HEK293T (cell line): ENCODE measurements at regions not wholly inside any gene's neighbourhood (a gene's known extent, or its start where the extent isn't known, plus 50 kb on each side); places are given as distances from the start of the nearest gene placed in this dataset.

ENCODE experiments used
- CTCF ChIA-PET: fragments of 350-600 bp; formaldehyde crosslinking; extraction: SDS; loops from one replicate; lab custom pipeline; 2021; ENCODE audit warnings: antibody characterized with exemption, inconsistent platforms; lab: Yijun Ruan, JAX
- POLR2A ChIA-PET: fragments of 350-600 bp; formaldehyde crosslinking; extraction: SDS; loops from one replicate; lab custom pipeline; 2020; ENCODE audit warnings: antibody characterized with exemption, inconsistent platforms; lab: Yijun Ruan, JAX
- DNase-seq: peaks from one replicate; pipeline ENCODE4 v3.0.0; 2012; ENCODE audit warnings: mixed read lengths; ENCODE audit errors: extremely low spot score
- ARNT ChIP-seq: fragments of 450-650 bp; IDR thresholded peaks from 2 replicates; pipeline ENCODE4 v1.6.1; 2017; ENCODE audit warnings: mild to moderate bottlenecking
- BHLHE40 ChIP-seq: fragments of 450-650 bp; IDR thresholded peaks from 2 replicates; pipeline ENCODE4 v1.6.1; 2016; ENCODE audit warnings: mild to moderate bottlenecking, moderate library complexity, borderline replicate concordance
- CTBP1 ChIP-seq: fragments of 450-650 bp; IDR thresholded peaks from 2 replicates; pipeline ENCODE4 v1.6.1; 2016; ENCODE audit warnings: borderline replicate concordance
- ELF4 ChIP-seq: fragments of 450-650 bp; IDR thresholded peaks from 2 replicates; pipeline ENCODE4 v1.6.1; 2017; ENCODE audit warnings: antibody characterized with exemption
- FOXA1 ChIP-seq: fragments of 450-650 bp; IDR thresholded peaks from 2 replicates; pipeline ENCODE4 v1.6.1; 2016; ENCODE audit warnings: mild to moderate bottlenecking
- FOXK2 ChIP-seq: fragments of 450-650 bp; IDR thresholded peaks from 2 replicates; pipeline ENCODE4 v1.6.1; 2016; ENCODE audit warnings: mild to moderate bottlenecking
- FOXM1 ChIP-seq: fragments of 450-650 bp; IDR thresholded peaks from 2 replicates; pipeline ENCODE4 v1.6.1; 2017; ENCODE audit warnings: mild to moderate bottlenecking, borderline replicate concordance
- HDGF ChIP-seq: fragments of 450-650 bp; IDR thresholded peaks from 2 replicates; pipeline ENCODE4 v1.6.1; 2017; ENCODE audit warnings: antibody characterized with exemption, borderline replicate concordance
- L3MBTL2 ChIP-seq: fragments of 450-650 bp; conservative IDR thresholded peaks from 2 replicates; pipeline ENCODE4 v1.6.1; 2016; ENCODE audit warnings: mild to moderate bottlenecking
- LEF1 ChIP-seq: fragments of 450-650 bp; IDR thresholded peaks from 2 replicates; pipeline ENCODE4 v1.6.1; 2017; ENCODE audit warnings: mild to moderate bottlenecking, borderline replicate concordance
- NFRKB ChIP-seq: fragments of 450-650 bp; IDR thresholded peaks from 2 replicates; pipeline ENCODE4 v1.6.1; 2016; ENCODE audit warnings: mild to moderate bottlenecking, moderate library complexity
- SP1 ChIP-seq: fragments of 450-650 bp; IDR thresholded peaks from 2 replicates; pipeline ENCODE4 v1.6.1; 2017
- SUZ12 ChIP-seq: fragments of 450-650 bp; IDR thresholded peaks from 2 replicates; pipeline ENCODE4 v1.6.1; 2016; ENCODE audit warnings: mild to moderate bottlenecking
- TARDBP ChIP-seq: fragments of 450-650 bp; IDR thresholded peaks from 2 replicates; pipeline ENCODE4 v1.6.1; 2016
- ZNF384 ChIP-seq: fragments of 450-650 bp; IDR thresholded peaks from 2 replicates; pipeline ENCODE4 v1.6.1; 2016
- TF ChIP-seq, protein P1 (sequence below): fragments of 450-650 bp; IDR thresholded peaks from 2 replicates; pipeline ENCODE4 v1.6.1; 2016

GRCh38 chr6:95786802-95787201, 209.5 kb downstream of the MANEA start:
- TF ChIP-seq BHLHE40 = no peak
- no peak for TF ChIP-seq FOXA1
- no peak for DNase-seq
- ChIA-PET CTCF (no interaction called here), POLR2A (interaction anchor here (0.7 kb wide), 1 partner anchor 361 kb away, joined by 3 read pairs; no protein-coding TSS in a partner anchor)

DNA sequence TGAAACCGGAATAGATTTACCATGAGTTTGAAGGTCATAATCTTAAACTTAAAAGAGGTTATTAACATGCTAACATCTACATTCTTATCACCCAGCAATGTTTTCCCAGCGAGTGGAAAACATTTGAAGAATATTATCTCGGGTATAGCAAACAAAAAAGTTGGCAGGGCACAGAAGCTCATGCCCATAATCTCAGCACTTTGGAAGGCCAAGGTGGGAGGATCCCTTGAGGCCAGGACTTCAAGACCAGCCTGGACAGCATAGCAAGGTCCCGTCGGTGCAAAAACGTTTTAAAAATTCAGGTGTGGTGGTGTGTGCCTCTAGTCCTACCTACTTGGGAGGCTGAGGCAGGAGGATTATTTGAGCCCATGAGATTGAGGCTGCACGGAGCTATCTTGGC, 213.5 kb downstream of the MANEA start:
- ChIA-PET CTCF (no interaction called here), POLR2A (no interaction called here)
- TF ChIP-seq NFRKB (no peak), BHLHE40 (no peak), FOXK2 (no peak), SP1 (no peak)
- DNase-seq = no peak

DNA sequence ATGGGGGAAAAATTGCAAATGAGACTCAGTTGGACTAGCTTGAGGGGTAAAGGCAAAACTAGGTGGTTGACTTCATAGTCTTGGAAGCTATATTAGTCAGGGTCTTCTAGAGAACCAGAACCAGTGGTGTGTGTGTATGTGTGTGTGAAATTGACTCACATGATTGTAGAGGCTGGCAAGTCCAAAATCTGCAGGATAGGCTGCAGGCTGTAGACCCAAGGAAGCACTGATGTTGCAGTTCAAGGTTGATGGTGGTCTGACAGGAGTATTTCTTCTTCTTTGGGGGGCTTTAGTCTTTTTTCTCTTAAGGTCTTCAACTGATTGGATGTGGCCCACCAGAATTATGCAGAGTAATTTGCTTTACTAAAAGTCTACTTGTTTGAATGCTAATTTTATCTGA, 217.4 kb downstream of the MANEA start:
- TF ChIP-seq BHLHE40 = no peak
- no peak for TF ChIP-seq SP1
- no peak for TF ChIP-seq L3MBTL2
- no peak for TF ChIP-seq FOXM1
- TF ChIP-seq NFRKB = no peak
- no peak for TF ChIP-seq LEF1
- no peak for TF ChIP-seq FOXA1
- TF ChIP-seq FOXK2 = no peak
- no peak for TF ChIP-seq CTBP1
- TF ChIP-seq TARDBP = no peak
- TF ChIP-seq ZNF384 = no peak
- TF ChIP-seq SUZ12 = no peak
- POLR2A ChIA-PET = no interaction called here
- no peak for DNase-seq
- CTCF ChIA-PET = no interaction called here

DNA sequence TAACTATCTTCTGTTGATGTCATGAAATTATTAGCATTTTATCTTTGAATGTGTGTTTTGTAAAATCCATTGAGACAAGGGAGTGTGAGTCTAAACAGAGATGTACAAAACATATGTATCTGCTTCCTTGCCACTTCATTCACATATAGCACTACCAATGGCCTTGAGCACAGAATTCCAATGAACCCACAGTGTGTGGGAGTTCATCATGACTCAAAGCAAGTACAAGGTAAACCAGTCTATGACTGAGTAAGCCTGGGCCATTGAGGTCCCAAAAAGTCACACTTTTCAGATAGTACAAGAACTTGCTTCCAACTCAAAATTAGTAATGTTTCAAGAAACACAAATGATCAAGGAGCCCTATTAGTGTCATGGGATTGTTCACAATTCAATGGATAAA, 218.6 kb downstream of the MANEA start:
- TF ChIP-seq FOXK2 (no peak), L3MBTL2 (no peak), CTBP1 (no peak), FOXM1 (no peak), ELF4 (no peak), ARNT (no peak), ZNF384 (no peak), NFRKB (no peak)
- TF ChIP-seq, protein P1, sequence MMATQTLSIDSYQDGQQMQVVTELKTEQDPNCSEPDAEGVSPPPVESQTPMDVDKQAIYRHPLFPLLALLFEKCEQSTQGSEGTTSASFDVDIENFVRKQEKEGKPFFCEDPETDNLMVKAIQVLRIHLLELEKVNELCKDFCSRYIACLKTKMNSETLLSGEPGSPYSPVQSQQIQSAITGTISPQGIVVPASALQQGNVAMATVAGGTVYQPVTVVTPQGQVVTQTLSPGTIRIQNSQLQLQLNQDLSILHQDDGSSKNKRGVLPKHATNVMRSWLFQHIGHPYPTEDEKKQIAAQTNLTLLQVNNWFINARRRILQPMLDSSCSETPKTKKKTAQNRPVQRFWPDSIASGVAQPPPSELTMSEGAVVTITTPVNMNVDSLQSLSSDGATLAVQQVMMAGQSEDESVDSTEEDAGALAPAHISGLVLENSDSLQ = no peak
- ChIA-PET POLR2A (no interaction called here), CTCF (no interaction called here)
- DNase-seq = no peak

DNA sequence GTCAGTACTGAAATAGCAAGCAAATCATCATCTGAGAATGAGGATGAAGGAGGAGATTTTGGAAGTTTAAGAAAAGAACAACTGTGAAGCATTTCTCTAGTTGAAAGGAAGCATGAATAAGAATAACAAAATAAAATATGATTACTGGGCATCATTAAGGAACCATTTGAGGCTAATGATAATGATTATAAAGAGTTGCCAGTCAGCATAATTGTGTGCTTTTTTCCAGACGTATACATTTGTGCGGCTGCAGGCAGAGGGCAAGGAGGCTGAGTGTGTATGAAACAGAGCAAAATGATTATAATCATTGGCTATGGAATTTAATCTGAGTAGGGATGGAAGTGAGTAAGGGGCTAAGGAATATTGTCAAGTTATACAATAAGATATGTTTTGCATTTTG, 218.7 kb upstream of the FUT9 start:
- POLR2A ChIA-PET = no interaction called here
- TF ChIP-seq FOXA1 (no peak), L3MBTL2 (no peak), CTBP1 (no peak), NFRKB (no peak)
- CTCF ChIA-PET = no interaction called here
- DNase-seq = no peak

- no peak for DNase-seq
- POLR2A ChIA-PET = no interaction called here
- TF ChIP-seq, protein P1 = no peak
- TF ChIP-seq FOXA1 (no peak), NFRKB (no peak), ARNT (no peak), HDGF (no peak), CTBP1 (no peak), FOXM1 (no peak), TARDBP (no peak), LEF1 (no peak), ZNF384 (no peak)
- CTCF ChIA-PET = no interaction called here
These were observed 212.8 kb upstream of the FUT9 start for GRCh38 chr6:95802978-95803377.

DNA sequence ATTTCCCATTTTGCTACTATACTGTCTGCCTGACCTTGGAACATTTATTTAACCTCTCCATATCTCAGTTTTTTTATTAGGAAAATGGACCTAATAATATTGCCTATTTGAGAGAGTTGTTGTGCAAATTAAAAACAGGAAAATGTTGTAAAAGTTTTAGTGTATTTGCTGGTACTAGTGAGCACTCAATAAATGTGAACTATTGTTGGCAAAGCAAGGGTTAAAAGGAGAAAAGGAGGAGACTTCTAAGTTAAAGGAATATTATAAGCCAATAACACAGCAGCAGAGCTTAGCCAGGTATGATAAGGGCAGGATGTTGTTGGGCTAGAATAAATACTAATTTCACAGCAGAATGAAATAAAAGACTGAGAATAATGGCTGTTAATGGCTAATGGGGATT, 211.9 kb upstream of the FUT9 start:
- no peak for DNase-seq
- ChIA-PET CTCF (no interaction called here), POLR2A (no interaction called here)
- TF ChIP-seq, protein P1 = no peak
- TF ChIP-seq NFRKB = no peak
- no peak for TF ChIP-seq CTBP1
- TF ChIP-seq FOXK2 = no peak
- TF ChIP-seq SUZ12 = no peak
- no peak for TF ChIP-seq FOXM1
- TF ChIP-seq SP1 = no peak
- no peak for TF ChIP-seq BHLHE40
- no peak for TF ChIP-seq ZNF384
- no peak for TF ChIP-seq L3MBTL2
- no peak for TF ChIP-seq ELF4
- TF ChIP-seq HDGF = no peak
